ENCODE measurements at regions not wholly inside any gene's neighbourhood (a gene's known extent, or its start where the extent isn't known, plus 50 kb on each side); places are given as distances from the start of the nearest gene placed in this dataset.

DNA sequence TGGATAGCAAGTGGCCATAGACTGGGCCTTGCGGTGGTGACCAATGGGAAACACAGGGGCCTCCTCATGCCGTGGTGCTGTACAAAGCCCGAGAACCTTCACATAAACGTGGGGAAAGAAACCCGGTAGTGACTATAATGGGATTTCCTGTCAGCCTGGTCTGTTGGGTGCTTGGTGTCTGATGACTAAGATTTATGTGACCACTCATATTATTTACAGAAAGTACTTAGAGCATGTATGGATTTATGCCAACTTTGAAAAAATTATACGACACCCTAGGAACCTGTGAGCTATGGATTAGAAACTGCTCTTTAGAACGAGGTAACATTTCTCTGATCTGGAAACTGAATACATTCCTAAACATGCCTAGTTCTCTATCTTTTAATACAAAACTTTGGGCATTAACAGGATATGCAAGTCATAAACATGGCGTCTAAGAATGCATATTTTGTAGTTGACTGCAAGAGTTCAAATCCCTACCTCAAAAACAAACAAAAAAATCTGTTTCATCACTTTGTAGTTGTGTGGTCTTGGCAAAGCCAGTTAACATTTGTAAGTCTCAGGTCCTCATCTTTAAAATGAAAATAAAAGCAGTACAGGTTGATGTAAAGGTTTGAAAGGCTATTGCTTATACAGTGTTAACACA is 85.4 kb downstream of the TMEM167A start:
- TF ChIP-seq POLR2A (IDR thresholded peaks at IDR 0.05) (no peak), POLR2AphosphoS5 (IDR thresholded peaks at IDR 0.05) (no peak)
- TF ChIP-seq, protein P1, sequence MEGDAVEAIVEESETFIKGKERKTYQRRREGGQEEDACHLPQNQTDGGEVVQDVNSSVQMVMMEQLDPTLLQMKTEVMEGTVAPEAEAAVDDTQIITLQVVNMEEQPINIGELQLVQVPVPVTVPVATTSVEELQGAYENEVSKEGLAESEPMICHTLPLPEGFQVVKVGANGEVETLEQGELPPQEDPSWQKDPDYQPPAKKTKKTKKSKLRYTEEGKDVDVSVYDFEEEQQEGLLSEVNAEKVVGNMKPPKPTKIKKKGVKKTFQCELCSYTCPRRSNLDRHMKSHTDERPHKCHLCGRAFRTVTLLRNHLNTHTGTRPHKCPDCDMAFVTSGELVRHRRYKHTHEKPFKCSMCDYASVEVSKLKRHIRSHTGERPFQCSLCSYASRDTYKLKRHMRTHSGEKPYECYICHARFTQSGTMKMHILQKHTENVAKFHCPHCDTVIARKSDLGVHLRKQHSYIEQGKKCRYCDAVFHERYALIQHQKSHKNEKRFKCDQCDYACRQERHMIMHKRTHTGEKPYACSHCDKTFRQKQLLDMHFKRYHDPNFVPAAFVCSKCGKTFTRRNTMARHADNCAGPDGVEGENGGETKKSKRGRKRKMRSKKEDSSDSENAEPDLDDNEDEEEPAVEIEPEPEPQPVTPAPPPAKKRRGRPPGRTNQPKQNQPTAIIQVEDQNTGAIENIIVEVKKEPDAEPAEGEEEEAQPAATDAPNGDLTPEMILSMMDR (IDR thresholded peaks at IDR 0.05 in 8 of 11, conservative IDR thresholded peaks at IDR 0.05 in 3 of 11) = no peak
- Histone ChIP-seq H3K36me3 (no peaks in the 10 kb centered on the region), H3K4me3 (no peak overlapping the region), H3K27me3 (replicated peaks in 1 of 7) (no peaks in the 10 kb centered on the region), H3K9me3 (no peaks in the 10 kb centered on the region), H3K27ac (no peak overlapping the region), H3K4me1 (no peaks in the 10 kb centered on the region)
- no peak for DNase-seq
- intact Hi-C loops (cut with DNase I; ENCODE audit: low total_unique reads) = no loop called here
- 20 to 40% (median 33%) methylated on average over 8 of the region's 8 CpGs for WGBS, 5 donors

DNA sequence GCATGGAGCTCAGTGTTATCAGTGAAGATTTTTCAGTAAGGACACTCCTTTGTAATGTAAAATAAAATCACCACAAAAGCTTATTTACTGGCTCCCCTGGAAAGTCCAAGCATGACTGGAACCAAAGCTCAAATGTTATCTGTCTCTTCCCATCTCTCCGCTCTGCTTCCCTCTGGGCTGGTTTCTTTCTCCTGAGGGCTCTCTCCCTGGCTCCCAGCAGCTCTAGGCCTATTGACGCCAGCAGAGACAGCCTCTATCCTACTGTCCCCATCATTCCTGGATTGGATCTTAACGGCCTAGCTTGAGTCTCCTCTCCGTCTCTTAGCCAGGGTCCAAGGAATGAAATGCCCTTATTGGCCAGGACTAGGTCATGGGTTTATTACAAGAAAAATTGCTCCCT is 86.1 kb downstream of the TMEM167A start:
- intact Hi-C loops (cut with DNase I; ENCODE audit: low total_unique reads) = no loop called here
- 79 to 96% (median 86%) methylated on average over 4 of the region's 4 CpGs for WGBS, 5 donors
- Histone ChIP-seq H3K36me3 (no peaks in the 10 kb centered on the region), H3K9me3 (no peaks in the 10 kb centered on the region), H3K4me1 (no peaks in the 10 kb centered on the region), H3K27me3 (replicated peaks in 1 of 7) (no peaks in the 10 kb centered on the region), H3K4me3 (no peak overlapping the region), H3K27ac (no peak overlapping the region)
- no peak for TF ChIP-seq POLR2A (IDR thresholded peaks at IDR 0.05)
- TF ChIP-seq POLR2AphosphoS5 (IDR thresholded peaks at IDR 0.05) = no peak
- TF ChIP-seq, protein P1 (IDR thresholded peaks at IDR 0.05 in 8 of 11, conservative IDR thresholded peaks at IDR 0.05 in 3 of 11) = no peak
- DNase-seq = no peak

DNA sequence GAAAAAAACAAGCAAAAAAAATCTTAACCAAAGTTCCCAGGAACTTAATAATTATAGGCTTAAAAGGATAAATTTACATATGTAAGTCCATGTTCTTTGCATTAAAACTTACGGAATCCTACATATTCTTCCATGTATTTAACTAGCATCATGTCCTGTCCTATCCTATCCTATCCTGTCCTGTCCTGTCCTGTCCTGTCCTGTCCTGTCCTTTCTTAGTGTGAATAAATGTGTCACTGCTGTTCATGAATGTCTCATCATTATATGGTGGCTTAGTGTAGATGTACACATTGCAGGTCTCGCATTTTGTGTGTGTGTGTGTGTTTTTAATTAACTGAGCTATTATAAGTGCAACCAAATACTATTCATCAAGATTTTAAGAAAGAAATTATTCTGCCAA is 90.0 kb downstream of the TMEM167A start:
- DNase-seq = no peak
- no peaks in the 10 kb centered on the region for H3K27me3 ChIP-seq (replicated peaks in 1 of 7)
- 85 to 98% (median 94%) methylated on average over 2 of the region's 2 CpGs for WGBS, 5 donors
- H3K4me1 ChIP-seq = no peaks in the 10 kb centered on the region
- H3K4me3 ChIP-seq = no peak overlapping the region
- intact Hi-C loops (cut with DNase I; ENCODE audit: low total_unique reads) = no loop called here
- H3K9me3 ChIP-seq = no peaks in the 10 kb centered on the region
- no peaks in the 10 kb centered on the region for H3K36me3 ChIP-seq
- no peak overlapping the region for H3K27ac ChIP-seq
- TF ChIP-seq POLR2AphosphoS5 (IDR thresholded peaks at IDR 0.05) (no peak), POLR2A (IDR thresholded peaks at IDR 0.05) (no peak)
- TF ChIP-seq, protein P1 (IDR thresholded peaks at IDR 0.05 in 8 of 11, conservative IDR thresholded peaks at IDR 0.05 in 3 of 11) = no peak

DNA sequence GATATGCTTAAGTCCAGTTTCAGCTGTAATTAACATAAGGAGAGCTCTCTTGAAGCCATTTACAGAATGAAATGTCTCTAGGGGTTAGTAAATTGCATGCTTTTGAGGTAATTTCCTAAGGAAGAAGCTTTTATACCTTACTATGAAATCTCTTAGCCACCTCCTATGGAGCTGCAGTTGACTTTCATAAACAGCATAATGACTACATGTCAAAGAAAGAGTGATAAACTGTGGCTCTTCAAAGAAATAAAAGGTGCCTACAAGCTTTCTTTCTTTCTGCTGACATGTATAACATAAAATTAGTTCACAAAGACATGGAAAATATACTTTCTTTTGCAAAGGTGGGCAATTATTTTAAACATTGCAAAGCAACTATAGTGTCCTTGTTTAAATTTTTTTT is 90.8 kb downstream of the TMEM167A start:
- Histone ChIP-seq H3K4me3 (no peak overlapping the region), H3K27me3 (replicated peaks in 1 of 7) (no peaks in the 10 kb centered on the region), H3K36me3 (no peaks in the 10 kb centered on the region), H3K9me3 (no peaks in the 10 kb centered on the region), H3K27ac (no peak overlapping the region), H3K4me1 (no peaks in the 10 kb centered on the region)
- no peak for TF ChIP-seq POLR2AphosphoS5 (IDR thresholded peaks at IDR 0.05)
- no peak for TF ChIP-seq POLR2A (IDR thresholded peaks at IDR 0.05)
- TF ChIP-seq, protein P1 (IDR thresholded peaks at IDR 0.05 in 8 of 11, conservative IDR thresholded peaks at IDR 0.05 in 3 of 11) = no peak
- intact Hi-C loops (cut with DNase I; ENCODE audit: low total_unique reads) = no loop called here
- DNase-seq = no peak
